Activated T-helper 2 cell treated with anti-CD3 and anti-CD28 coated beads, Interferon-gamma antibody, Interleukin-2, Interleukin-4, amounts not matched to agents 10 μg/mL and 5 μg/mL and 100 μg/mL, durations not matched to agents 14 hours and 24 hours and 36 hours (primary cell): ENCODE measurements at regions not wholly inside any gene's neighbourhood (a gene's known extent, or its start where the extent isn't known, plus 50 kb on each side); places are given as distances from the start of the nearest gene placed in this dataset.
A peak's percentile ranks its signal among the peaks of the same experiment; 100 is the strongest.

ENCODE experiments used
- DNase-seq: peaks from one replicate; pipeline ENCODE4 v3.0.0; 2021; ENCODE audit warnings: low spot score
- H3K27ac Mint-ChIP-seq: one replicate; pipeline ENCODE4 v1.8.0; 2021; ENCODE audit warnings: mixed read lengths
- H3K27me3 Mint-ChIP-seq: one replicate; pipeline ENCODE4 v1.8.0; 2021; ENCODE audit warnings: low read depth, mixed read lengths
- H3K36me3 Mint-ChIP-seq: one replicate; pipeline ENCODE4 v1.8.0; 2021; ENCODE audit warnings: low read depth, mixed read lengths
- H3K4me1 Mint-ChIP-seq: one replicate; pipeline ENCODE4 v1.8.0; 2021; ENCODE audit warnings: low read depth, mixed read lengths
- H3K4me3 Mint-ChIP-seq: one replicate; pipeline ENCODE4 v1.8.0; 2021; ENCODE audit warnings: low read depth, mild to moderate bottlenecking, moderate library complexity, mixed read lengths
- H3K9me3 Mint-ChIP-seq: one replicate; pipeline ENCODE4 v1.8.0; 2021; ENCODE audit warnings: mixed read lengths
- intact Hi-C: fragments of 100-400 bp; cut with micrococcal nuclease; formaldehyde crosslinking; loops from one replicate; pipeline ENCODE4 v1.15.1; 2023

DNA sequence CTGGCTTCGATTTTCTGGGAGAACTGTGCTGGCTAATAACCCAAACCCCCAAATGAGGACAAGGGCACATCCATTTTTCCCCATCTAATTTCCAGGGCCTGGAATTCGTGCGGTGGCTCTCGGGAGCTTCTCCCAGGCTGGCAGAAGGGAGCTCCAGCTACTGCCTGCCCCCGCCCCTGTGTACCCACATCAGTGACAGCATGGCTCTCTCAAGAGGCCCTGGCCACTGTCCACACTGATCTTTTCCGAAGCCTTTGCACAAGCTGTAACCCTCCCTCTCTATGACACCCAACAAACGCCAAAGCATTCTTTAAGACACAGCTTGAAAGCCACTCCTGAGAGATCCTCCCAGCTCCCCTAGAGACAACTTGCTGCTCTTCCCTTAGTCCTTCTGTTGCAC lies 73.1 kb downstream of the ZIC5 start:
- intact Hi-C loops = loop anchor here (5.0 kb wide), 3 partner anchors 74 to 241 kb away; partner anchors contain the start of gene ZIC5
- DNase-seq = no peak

DNA sequence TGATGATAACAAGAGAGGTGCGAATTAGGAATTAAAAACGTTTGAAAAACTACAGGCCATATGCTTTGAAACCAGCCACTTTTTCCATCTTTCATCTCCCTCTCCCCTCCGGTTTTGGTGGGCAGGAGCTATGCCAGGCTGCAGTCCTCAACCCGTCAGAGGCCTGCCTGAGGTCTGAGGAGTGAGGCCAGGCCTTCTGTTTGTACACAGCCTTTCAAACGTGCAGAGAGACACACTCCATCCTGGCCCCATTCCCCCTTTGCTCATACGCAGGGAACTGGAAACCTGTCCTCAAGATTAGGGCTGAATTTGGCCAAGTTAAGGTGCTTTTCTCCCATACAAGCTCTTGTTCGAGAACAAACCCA lies 74.5 kb downstream of the ZIC5 start:
- Mint-ChIP-seq H3K4me3 (no peak overlapping the region), H3K36me3 (no peaks in the 10 kb centered on the region), H3K9me3 (no peaks in the 10 kb centered on the region), H3K27ac (no peak overlapping the region), H3K27me3 (peaks cover 68% of the 10 kb centered on the region), H3K4me1 (peaks cover 4% of the 10 kb centered on the region)
- DNase-seq = no peak
- intact Hi-C loops = loop anchor here (5.0 kb wide), 3 partner anchors 75 to 240 kb away; partner anchors contain the start of gene ZIC5

More for the DNA sequence above, 73.1 kb downstream of the ZIC5 start:
- Mint-ChIP-seq H3K4me1 (peaks cover 4% of the 10 kb centered on the region), H3K27me3 (peaks cover 66% of the 10 kb centered on the region), H3K27ac (no peak overlapping the region), H3K9me3 (no peaks in the 10 kb centered on the region), H3K36me3 (no peaks in the 10 kb centered on the region), H3K4me3 (no peak overlapping the region)

DNA sequence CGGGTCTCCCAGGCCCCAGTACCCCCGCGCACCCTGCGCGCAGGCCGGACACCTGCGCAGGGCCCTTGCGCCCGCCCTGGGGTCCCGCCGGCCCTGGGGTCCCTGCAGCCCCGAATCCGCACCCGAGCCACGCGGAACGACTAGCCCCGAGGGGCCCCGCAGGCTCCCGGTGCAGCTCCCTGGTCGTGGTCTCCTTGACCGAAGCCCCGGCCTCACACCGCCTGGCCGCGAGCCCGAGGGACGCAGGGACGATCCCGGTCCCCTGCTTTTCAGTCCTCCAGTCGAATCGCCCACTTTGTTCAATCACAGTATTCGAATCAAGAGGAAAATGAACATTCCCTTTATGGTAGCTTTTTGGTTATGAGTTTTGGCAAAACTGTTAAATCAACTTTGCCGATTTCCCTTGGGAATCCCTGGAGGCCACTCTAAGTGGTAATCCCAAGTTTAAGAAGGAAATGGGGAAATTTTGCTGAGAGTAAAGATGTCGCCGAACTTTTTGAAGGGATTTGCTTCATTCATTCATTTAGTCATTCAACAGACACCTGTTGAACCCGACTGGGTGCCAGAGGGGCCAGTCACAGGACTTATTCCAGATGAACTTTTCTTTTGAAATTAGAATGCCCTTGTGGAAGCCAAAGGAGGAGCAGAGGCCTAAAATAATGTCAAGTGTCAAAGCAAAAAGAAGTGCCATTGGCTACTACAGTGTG lies 75.0 kb downstream of the ZIC5 start:
- Mint-ChIP-seq H3K4me1 (peaks cover 4% of the 10 kb centered on the region), H3K27me3 (peaks cover 69% of the 10 kb centered on the region)

DNA sequence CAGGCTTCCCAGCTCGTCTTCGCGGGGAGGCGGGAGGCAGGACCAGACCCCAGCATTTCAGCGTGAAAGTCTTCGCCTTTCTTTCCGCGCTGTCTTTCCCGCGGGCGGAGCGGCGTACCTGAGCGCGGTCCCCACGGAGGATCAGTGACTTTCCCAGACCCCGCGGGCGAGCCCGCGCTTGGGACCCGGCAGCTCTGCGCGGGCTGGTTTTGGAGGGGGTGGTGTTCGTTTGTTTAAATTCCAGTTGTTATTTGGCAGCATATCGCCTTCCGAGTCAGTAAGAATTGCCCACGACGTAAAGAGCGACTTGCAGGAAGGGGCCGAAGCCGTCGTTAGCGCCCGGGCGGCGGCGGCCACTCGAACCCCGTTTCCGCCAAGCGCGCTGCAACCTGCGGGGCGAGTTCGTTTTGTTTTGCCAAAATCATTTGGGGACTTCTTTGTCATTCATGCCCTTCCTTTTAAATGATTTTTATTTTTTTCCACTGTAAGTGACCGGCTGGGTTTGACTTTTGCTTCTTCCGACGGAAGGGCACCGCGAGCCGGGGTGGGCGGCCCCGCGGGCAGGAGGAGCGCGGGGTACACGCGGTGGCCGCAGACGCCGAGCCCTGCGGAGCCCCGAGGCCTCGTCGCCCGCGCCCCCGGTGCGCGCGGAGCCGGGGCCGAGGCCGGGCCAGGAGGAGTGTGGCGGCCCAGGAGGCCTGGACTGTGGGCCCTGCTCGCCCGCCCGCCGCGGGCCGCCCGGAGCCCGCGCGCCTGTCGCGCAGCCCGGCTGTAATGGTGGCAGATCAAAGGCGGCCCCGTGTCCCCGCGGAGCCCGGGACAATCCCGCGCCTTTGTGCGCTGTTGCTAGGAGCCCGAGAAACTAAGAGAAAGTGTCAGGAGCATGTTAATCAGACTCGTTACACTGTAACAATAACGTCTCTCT lies 75.9 kb downstream of the ZIC5 start:
- H3K27ac Mint-ChIP-seq = no peak overlapping the region
- no peaks in the 10 kb centered on the region for H3K36me3 Mint-ChIP-seq
- peak overlapping the region; percentile 55 for H3K4me3 Mint-ChIP-seq
- H3K4me1 Mint-ChIP-seq = peaks cover 4% of the 10 kb centered on the region
- intact Hi-C loops = loop anchor here (5.0 kb wide), 3 partner anchors 77 to 238 kb away; partner anchors contain the start of gene ZIC5
- no peak for DNase-seq
- H3K9me3 Mint-ChIP-seq = no peaks in the 10 kb centered on the region
- H3K27me3 Mint-ChIP-seq = peaks cover 68% of the 10 kb centered on the region

More for the DNA sequence above, 75.0 kb downstream of the ZIC5 start:
- no peak overlapping the region for H3K4me3 Mint-ChIP-seq
- no peaks in the 10 kb centered on the region for H3K9me3 Mint-ChIP-seq
- DNase-seq = no peak
- intact Hi-C loops = loop anchor here (5.0 kb wide), 3 partner anchors 76 to 239 kb away; partner anchors contain the start of gene ZIC5
- no peak overlapping the region for H3K27ac Mint-ChIP-seq
- H3K36me3 Mint-ChIP-seq = no peaks in the 10 kb centered on the region

DNA sequence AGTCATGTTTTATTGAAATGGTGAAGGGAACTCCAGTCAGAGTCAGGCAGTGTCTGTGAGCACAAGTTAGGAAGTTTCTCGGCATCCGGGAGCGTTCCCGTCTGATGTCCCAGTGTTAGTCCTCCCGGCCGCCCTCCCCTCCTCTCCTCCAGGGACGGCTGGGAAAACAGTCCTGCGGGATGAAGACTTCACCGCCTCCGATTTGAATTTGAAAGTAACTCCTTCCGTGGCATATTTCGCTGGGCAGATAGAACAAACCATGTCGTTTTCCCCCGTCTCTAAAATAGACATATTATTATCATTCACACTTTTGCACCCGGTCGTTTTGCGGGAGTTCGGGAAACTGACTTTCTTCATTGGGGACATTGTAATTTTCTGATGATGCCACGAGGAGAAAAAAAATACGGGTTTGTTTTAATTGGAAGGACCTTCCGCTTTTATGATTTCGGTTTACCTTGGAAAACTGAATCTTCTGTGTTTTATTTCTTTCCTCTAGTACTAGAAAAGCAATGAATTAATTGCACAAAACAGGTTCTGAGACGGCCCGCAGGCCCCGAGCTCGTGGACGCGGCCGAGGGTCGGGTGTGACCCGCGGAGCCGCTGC lies 76.6 kb downstream of the ZIC5 start:
- Mint-ChIP-seq H3K27ac (no peak overlapping the region), H3K36me3 (no peaks in the 10 kb centered on the region), H3K4me1 (peaks cover 4% of the 10 kb centered on the region), H3K27me3 (peaks cover 64% of the 10 kb centered on the region), H3K4me3 (peak overlapping the region; percentile 55), H3K9me3 (no peaks in the 10 kb centered on the region)
- no peak for DNase-seq
- intact Hi-C loops = loop anchor here (5.0 kb wide), 3 partner anchors 77 to 238 kb away; partner anchors contain the start of gene ZIC5

DNA sequence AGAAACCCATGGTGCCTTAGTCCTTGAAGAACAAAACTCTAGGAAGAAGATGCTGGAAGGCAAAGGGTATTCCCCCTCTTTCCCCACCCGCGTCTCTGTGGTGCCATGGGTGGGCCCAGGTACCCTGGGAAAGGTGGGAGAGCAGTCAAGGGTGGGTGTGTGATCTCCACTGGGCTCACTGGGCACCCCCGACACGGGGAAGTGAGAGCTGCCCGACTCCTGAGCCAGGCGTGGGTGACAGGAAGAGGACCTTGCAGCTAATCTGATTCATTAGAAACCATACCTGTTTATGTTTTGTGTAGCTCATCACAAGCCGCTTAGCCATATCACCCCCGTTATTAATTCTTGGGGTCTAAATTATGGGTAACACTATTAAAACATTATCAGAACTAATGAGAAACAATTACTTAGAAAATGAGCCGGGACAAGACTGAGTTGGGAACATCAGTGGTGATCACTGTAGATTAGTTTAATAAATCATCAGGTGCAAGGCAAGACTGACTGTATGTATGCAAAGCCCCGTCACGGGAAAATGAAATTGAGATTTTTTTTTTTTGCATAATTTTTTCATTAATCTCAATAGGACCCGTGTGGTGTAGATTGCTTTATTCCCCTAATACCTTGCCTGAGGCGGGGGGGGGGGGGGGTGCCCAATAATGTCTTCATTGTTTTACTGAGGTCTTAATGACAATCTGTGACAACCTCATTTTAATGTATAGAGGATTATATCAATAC lies 77.3 kb downstream of the ZIC5 start:
- H3K36me3 Mint-ChIP-seq = no peaks in the 10 kb centered on the region
- H3K27me3 Mint-ChIP-seq = peaks cover 64% of the 10 kb centered on the region
- no peak for DNase-seq
- no peaks in the 10 kb centered on the region for H3K9me3 Mint-ChIP-seq
- intact Hi-C loops = no loop called here
- H3K4me3 Mint-ChIP-seq = peak overlapping the region; percentile 55
- no peak overlapping the region for H3K27ac Mint-ChIP-seq
- H3K4me1 Mint-ChIP-seq = peaks cover 4% of the 10 kb centered on the region

DNA sequence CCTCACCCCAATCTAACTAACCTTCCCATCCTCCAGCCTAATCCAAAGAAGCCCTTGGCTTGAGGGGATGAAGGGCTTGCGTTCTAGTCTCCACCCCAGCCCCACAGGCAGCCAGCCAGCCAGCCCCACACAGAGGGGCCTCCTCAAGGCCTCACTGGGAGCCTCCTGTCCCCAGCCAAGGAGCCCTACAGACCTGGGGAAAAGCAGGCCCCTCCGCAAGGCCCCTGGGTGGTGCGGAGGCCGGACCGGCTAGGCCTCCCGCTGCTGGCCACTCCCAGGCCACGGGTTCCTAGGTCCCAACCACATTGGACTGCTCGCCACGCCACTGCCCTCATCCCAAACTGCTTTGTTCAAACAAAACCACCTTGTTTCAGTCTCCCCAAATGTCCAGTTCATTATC lies 78.0 kb downstream of the ZIC5 start:
- Mint-ChIP-seq H3K4me1 (peaks cover 4% of the 10 kb centered on the region), H3K36me3 (no peaks in the 10 kb centered on the region), H3K9me3 (no peaks in the 10 kb centered on the region), H3K27ac (no peak overlapping the region), H3K27me3 (peaks cover 62% of the 10 kb centered on the region), H3K4me3 (no peak overlapping the region)
- intact Hi-C loops = no loop called here
- DNase-seq = no peak

DNA sequence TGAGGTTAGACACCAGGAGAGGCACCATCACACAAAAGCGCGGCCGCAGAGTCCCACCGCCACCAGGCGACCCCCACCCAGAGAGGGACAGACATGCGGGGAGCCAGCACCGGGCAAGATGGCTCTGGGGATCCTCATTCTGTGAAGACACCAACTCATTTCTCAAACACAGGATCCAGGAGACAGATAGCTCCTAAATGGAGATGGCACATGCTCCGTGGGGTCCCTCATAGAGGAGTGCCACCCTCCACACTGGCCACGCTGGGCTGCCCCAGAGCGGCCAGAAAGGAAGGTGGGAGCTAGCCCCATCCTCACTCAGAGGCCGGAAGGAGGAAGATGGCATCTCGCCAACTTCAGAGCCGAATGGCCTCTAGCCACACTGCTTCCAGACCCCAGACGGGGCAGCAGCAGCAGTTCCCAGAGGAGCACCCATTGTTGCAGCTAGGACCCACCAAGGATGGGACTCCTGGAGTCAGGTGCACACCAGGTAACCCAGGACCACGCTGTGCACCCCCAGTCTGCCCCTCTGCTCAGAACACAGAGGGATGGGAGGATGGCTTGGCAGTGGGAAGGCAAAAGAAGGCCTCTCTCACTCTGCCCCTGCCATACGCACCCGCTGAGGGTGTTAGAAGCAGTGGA lies 78.6 kb downstream of the ZIC5 start:
- no peak overlapping the region for H3K27ac Mint-ChIP-seq
- intact Hi-C loops = no loop called here
- H3K27me3 Mint-ChIP-seq = peaks cover 56% of the 10 kb centered on the region
- H3K9me3 Mint-ChIP-seq = no peaks in the 10 kb centered on the region
- no peak for DNase-seq
- no peaks in the 10 kb centered on the region for H3K36me3 Mint-ChIP-seq
- H3K4me3 Mint-ChIP-seq = no peak overlapping the region
- H3K4me1 Mint-ChIP-seq = peaks cover 4% of the 10 kb centered on the region

DNA sequence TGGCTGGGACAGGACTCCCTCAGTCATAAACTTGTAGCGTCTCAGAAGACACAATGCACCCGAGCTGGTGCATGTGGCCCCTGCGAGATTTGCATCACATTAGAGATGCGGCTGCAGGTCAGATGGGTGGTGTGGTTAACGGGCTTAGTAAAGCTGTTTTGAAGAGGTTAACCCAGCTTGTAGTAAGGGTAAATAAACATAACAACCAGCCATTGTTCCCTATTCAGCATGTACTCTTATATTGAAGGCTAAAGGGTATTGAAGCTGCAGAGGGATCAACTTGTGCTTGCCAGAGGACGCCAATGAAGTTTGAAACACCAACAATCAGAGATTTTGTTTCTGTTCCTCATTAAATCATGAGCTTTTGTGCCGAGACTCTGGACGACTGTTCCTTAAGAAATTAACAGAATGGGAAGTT lies 79.4 kb downstream of the ZIC5 start:
- H3K36me3 Mint-ChIP-seq = no peaks in the 10 kb centered on the region
- peaks cover 4% of the 10 kb centered on the region for H3K4me1 Mint-ChIP-seq
- H3K9me3 Mint-ChIP-seq = no peaks in the 10 kb centered on the region
- intact Hi-C loops = no loop called here
- no peak for DNase-seq
- peaks cover 48% of the 10 kb centered on the region for H3K27me3 Mint-ChIP-seq
- H3K27ac Mint-ChIP-seq = no peak overlapping the region
- no peak overlapping the region for H3K4me3 Mint-ChIP-seq

DNA sequence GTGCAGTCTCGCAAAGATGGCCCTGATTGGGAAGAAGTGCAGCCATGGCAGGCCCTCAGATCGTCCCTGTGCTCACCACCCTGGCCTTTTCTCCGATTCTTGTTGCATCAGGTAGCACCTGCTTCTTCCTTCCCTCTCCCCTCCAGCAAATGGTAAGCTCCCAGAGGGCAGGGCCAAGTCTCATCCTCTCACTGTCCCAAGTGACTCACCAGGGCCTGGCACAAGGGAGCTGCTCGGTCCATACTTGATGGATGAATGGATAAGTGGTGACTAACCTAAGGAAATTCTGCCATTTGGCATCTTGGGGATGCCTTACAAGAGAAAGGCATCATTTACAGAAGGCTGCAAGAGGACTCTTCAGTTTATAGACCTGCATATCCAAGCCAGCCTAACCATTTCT lies 84.9 kb downstream of the ZIC5 start:
- no peaks in the 10 kb centered on the region for H3K36me3 Mint-ChIP-seq
- no peaks in the 10 kb centered on the region for H3K9me3 Mint-ChIP-seq
- DNase-seq = no peak
- no peaks in the 10 kb centered on the region for H3K4me1 Mint-ChIP-seq
- intact Hi-C loops = no loop called here
- H3K27ac Mint-ChIP-seq = no peak overlapping the region
- H3K27me3 Mint-ChIP-seq = peaks cover 20% of the 10 kb centered on the region
- H3K4me3 Mint-ChIP-seq = no peak overlapping the region

DNA sequence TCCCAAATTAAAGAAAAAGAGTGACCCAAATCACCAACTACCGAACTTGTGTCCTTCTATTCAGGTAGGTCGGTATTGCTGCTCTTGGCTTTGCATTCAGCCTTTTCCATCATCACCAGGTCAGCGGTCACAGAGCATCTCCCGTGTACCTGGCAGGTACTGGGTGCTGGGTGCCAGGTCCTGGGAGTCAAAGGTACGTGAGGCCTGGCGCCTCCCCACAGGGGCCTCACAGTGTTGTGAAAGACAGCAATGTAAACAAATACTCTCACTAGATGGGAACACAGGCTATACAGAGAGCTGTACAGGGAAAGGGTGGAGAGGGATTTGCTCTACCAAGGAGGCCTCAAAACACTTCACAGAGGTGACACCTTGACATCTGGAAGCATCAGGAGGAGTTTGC lies 86.7 kb downstream of the ZIC5 start:
- H3K4me1 Mint-ChIP-seq = no peaks in the 10 kb centered on the region
- peaks cover 15% of the 10 kb centered on the region for H3K27me3 Mint-ChIP-seq
- H3K36me3 Mint-ChIP-seq = no peaks in the 10 kb centered on the region
- no peak overlapping the region for H3K27ac Mint-ChIP-seq
- H3K4me3 Mint-ChIP-seq = no peak overlapping the region
- DNase-seq = no peak
- intact Hi-C loops = no loop called here
- no peaks in the 10 kb centered on the region for H3K9me3 Mint-ChIP-seq

DNA sequence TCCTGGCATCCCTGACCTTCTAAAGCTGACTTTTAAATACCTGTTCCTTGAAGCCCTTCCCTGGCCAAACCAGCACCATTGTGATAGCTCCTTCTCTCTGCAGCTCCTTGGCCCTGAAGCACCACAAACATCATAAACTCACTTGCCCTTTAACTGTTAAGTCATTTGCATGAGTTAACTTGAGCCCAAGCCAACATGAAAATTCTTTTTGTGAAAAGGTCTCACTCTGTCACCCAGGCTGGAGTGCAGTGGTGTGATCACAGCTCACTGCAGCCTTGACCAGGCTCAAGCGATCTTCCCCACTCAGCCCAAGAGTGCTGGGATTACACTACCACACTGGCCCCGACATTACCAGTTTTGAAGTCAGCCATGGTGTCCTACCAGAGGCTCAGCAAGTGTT lies 87.8 kb downstream of the ZIC5 start:
- intact Hi-C loops = no loop called here
- H3K4me3 Mint-ChIP-seq = no peak overlapping the region
- H3K27ac Mint-ChIP-seq = no peak overlapping the region
- DNase-seq = no peak
- H3K4me1 Mint-ChIP-seq = no peaks in the 10 kb centered on the region
- H3K27me3 Mint-ChIP-seq = peaks cover 16% of the 10 kb centered on the region
- H3K36me3 Mint-ChIP-seq = no peaks in the 10 kb centered on the region
- H3K9me3 Mint-ChIP-seq = no peaks in the 10 kb centered on the region
